ENCODE measurements at regions not wholly inside any gene's neighbourhood (a gene's known extent, or its start where the extent isn't known, plus 50 kb on each side); places are given as distances from the start of the nearest gene placed in this dataset.

DNA sequence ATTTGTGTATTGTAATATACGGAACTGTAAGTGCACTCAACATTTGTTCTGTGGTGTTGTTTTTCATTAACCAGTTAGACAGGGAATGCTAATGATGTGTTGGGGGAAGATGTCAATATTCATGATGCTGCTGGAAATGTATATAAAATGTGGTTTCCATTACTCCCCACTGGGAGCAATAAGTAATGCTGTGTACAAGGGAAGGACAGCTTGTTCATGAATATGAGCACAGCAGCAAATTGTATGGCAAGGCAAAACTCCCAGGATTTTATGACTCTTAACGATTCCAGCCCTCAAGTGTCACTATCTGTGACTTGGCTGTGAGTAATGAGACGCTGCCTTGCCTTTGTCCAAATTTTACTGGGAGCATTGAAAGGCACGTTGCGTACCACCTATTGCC is 312.4 kb upstream of the DDX18 start:
- no peak overlapping the region for H3K4me3 ChIP-seq (ENCODE audit: low read depth, low read length)
- TF ChIP-seq, protein P1, sequence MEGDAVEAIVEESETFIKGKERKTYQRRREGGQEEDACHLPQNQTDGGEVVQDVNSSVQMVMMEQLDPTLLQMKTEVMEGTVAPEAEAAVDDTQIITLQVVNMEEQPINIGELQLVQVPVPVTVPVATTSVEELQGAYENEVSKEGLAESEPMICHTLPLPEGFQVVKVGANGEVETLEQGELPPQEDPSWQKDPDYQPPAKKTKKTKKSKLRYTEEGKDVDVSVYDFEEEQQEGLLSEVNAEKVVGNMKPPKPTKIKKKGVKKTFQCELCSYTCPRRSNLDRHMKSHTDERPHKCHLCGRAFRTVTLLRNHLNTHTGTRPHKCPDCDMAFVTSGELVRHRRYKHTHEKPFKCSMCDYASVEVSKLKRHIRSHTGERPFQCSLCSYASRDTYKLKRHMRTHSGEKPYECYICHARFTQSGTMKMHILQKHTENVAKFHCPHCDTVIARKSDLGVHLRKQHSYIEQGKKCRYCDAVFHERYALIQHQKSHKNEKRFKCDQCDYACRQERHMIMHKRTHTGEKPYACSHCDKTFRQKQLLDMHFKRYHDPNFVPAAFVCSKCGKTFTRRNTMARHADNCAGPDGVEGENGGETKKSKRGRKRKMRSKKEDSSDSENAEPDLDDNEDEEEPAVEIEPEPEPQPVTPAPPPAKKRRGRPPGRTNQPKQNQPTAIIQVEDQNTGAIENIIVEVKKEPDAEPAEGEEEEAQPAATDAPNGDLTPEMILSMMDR (IDR thresholded peaks at IDR 0.05; ENCODE audit: low read depth, low read length), result no peak
- DNase-seq (ENCODE audit: low read depth, low spot score), result no peak
- in situ Hi-C loops (cut with HindIII; ENCODE audit: low sequenced_read_pairs), result no loop called here

DNA sequence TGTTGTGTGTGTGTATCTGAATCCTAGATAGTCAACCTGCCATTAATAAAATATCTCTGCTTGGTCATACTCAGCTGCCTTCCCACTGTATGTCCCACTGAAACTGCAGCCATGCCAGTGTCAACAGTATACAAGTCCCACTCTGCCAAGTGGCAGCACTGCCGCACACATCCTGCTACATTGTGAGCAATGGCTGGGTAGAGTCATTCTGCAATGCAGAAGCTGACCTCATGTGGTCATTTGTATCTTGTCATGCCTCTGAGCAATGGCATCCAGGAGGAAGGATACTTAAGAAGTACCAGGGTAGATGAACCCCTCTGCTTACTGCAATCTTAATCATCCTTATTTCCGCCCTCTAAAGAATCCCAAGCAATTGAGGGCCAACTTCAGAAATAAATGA is 302.2 kb upstream of the DDX18 start:
- TF ChIP-seq, protein P1 (IDR thresholded peaks at IDR 0.05; ENCODE audit: low read depth, low read length), result no peak
- H3K4me3 ChIP-seq (ENCODE audit: low read depth, low read length), result no peak overlapping the region
- no peak for DNase-seq (ENCODE audit: low read depth, low spot score)
- in situ Hi-C loops (cut with HindIII; ENCODE audit: low sequenced_read_pairs), result no loop called here

DNA sequence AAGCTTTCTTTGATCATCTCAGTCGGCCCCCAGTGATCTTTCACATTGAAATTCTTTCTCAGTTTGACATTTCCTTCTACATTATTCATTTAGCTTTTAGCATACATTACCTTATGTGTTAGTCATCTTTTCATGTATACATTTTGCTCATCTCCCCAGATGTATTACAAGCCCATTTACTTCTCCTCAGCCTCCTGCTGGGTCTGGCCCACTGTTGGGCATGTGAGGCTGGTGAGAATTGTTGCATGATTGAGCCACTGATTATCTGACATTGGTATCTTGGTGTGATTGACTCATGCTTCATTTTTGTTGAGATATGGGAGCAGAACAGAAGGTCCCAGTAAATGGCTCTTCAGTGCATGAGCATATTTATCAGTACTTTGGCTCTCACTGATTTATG is 300.1 kb upstream of the DDX18 start:
- no peak overlapping the region for H3K4me3 ChIP-seq (ENCODE audit: low read depth, low read length)
- TF ChIP-seq, protein P1 (IDR thresholded peaks at IDR 0.05; ENCODE audit: low read depth, low read length), result no peak
- DNase-seq (ENCODE audit: low read depth, low spot score), result peak; percentile 15
- in situ Hi-C loops (cut with HindIII; ENCODE audit: low sequenced_read_pairs), result no loop called here

DNA sequence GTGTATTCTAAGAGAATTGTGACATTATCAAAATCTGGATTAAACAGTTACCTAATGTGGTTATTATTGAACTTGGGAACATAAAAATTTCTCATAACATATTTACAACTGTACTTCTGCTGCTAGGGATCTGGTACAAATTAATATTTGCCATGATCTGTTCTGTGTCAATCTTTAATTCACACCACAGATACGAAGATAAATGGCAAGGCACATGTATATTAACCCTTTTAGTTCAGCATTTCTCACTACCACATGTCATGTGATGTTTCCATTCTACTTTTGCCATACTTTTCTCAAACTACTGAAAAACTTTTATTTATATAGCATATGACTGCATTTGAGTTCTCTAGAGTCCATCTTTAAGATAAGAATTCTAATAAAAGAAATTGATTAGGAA is 295.3 kb upstream of the DDX18 start:
- DNase-seq (ENCODE audit: low read depth, low spot score), result no peak
- TF ChIP-seq, protein P1 (IDR thresholded peaks at IDR 0.05; ENCODE audit: low read depth, low read length), result no peak
- in situ Hi-C loops (cut with HindIII; ENCODE audit: low sequenced_read_pairs), result no loop called here
- H3K4me3 ChIP-seq (ENCODE audit: low read depth, low read length), result no peak overlapping the region

DNA sequence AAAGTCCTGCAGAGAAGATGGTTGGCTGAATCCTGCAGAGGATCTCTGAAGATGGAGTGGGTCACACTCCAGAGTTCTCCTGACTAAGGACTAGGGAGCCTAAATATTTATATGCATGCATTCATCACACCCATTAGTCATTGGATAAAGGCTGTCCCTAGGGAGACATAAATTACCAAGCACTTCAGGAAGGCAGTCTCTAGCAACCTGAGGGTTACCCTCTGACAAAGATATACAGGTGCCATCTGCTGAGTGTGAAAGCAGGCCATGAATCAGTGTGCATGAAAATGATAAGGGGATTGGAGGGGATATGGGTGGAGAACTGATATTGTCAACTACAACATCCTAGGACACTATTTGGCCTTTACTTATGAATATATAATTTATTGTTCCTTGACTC is 294.8 kb upstream of the DDX18 start:
- no peak for DNase-seq (ENCODE audit: low read depth, low spot score)
- no peak overlapping the region for H3K4me3 ChIP-seq (ENCODE audit: low read depth, low read length)
- in situ Hi-C loops (cut with HindIII; ENCODE audit: low sequenced_read_pairs), result no loop called here
- TF ChIP-seq, protein P1 (IDR thresholded peaks at IDR 0.05; ENCODE audit: low read depth, low read length), result no peak

DNA sequence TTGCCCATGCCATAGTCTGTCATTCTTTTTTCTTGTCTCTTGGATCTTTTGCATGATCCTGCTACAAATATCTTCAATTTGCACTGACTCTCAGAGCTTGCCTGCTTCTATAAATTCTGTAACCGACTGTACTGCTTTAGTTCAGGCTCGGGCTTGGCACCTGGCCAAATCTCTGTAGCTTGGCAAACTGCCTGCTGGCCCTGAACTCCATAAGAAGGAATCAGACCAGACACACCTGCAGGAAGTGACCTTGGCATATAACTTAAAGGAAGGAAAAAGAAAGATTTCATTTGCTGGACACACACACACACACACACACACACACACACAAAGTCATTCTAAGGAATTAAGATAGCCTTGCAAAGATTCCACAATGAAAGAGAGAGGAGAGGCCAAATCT is 291.2 kb upstream of the DDX18 start:
- no peak overlapping the region for H3K4me3 ChIP-seq (ENCODE audit: low read depth, low read length)
- in situ Hi-C loops (cut with HindIII; ENCODE audit: low sequenced_read_pairs), result no loop called here
- TF ChIP-seq, protein P1 (IDR thresholded peaks at IDR 0.05; ENCODE audit: low read depth, low read length), result no peak
- peak; percentile 23 for DNase-seq (ENCODE audit: low read depth, low spot score)

DNA sequence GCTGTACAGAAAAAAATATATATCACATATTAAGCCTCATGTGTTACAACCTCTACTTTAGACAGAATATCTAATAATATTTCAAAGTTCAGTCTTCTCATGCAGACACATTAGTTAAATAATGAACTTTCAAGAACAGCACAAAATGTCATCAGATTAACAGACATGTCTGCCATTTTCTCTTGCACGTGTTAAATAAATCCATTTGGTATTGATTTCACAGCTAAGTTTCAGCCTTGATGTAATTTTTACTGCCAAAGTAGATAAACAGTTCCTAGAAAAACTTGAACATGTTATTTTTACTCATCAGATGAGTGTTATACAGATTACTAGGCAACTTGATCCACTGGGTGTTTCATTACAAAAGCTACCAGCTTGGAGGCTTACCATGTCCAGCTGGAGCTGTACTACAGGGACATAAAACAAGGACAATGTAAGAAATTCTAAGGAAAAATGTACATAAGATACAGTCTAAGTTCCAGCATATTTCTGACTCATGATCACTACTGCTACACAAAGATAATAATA is 290.7 kb upstream of the DDX18 start:
- no peak overlapping the region for H3K4me3 ChIP-seq (ENCODE audit: low read depth, low read length)
- TF ChIP-seq, protein P1 (IDR thresholded peaks at IDR 0.05; ENCODE audit: low read depth, low read length), result no peak

More for the DNA sequence above, 290.7 kb upstream of the DDX18 start:
- peak; percentile 0 for DNase-seq (ENCODE audit: low read depth, low spot score)
- in situ Hi-C loops (cut with HindIII; ENCODE audit: low sequenced_read_pairs), result no loop called here
